NCI-H2029 (cell line): ENCODE measurements at regions not wholly inside any gene's neighbourhood (a gene's known extent, or its start where the extent isn't known, plus 50 kb on each side); places are given as distances from the start of the nearest gene placed in this dataset.

Experiments
- DNase-seq: peaks from one replicate; lab custom pipeline; 2025; lab: John Stamatoyannopoulos, UW

- no peak for DNase-seq
These were observed 474.5 kb upstream of the NBEA start for GRCh38 chr13:34467450-34468083.

GRCh38 chr13:34469196-34469986, 472.7 kb upstream of the NBEA start:
- peak; percentile 9 for DNase-seq

- no peak for DNase-seq
These were observed 467.7 kb upstream of the NBEA start for GRCh38 chr13:34474187-34474868.

GRCh38 chr13:34478376-34478775, 463.7 kb upstream of the NBEA start:
- DNase-seq: no peak

GRCh38 chr13:34502011-34502410, 440.1 kb upstream of the NBEA start:
- DNase-seq: no peak

GRCh38 chr13:34502621-34503020, 439.4 kb upstream of the NBEA start:
- no peak for DNase-seq

- no peak for DNase-seq
These were observed 435.3 kb upstream of the NBEA start for GRCh38 chr13:34506796-34507195.

GRCh38 chr13:34507630-34508029, 434.4 kb upstream of the NBEA start:
- no peak for DNase-seq

- DNase-seq: no peak
These were observed 429.3 kb upstream of the NBEA start for GRCh38 chr13:34512817-34513216.

- DNase-seq: no peak
These were observed 428.5 kb upstream of the NBEA start for GRCh38 chr13:34513526-34513925.

GRCh38 chr13:34515201-34515600, 426.9 kb upstream of the NBEA start:
- no peak for DNase-seq

GRCh38 chr13:34521171-34521570, 420.9 kb upstream of the NBEA start:
- DNase-seq: no peak

GRCh38 chr13:34522808-34523207, 419.3 kb upstream of the NBEA start:
- DNase-seq: no peak

GRCh38 chr13:34523406-34523805, 418.7 kb upstream of the NBEA start:
- no peak for DNase-seq

- DNase-seq: no peak
These were observed 408.1 kb upstream of the NBEA start for GRCh38 chr13:34533941-34534340.

- DNase-seq: no peak
These were observed 399.7 kb upstream of the NBEA start for GRCh38 chr13:34542321-34542720.

- DNase-seq: no peak
These were observed 398.2 kb upstream of the NBEA start for GRCh38 chr13:34543836-34544235.

GRCh38 chr13:34545461-34545860, 396.6 kb upstream of the NBEA start:
- DNase-seq: no peak

- no peak for DNase-seq
These were observed 395.5 kb upstream of the NBEA start for GRCh38 chr13:34546344-34547250.

GRCh38 chr13:34547929-34548328, 394.1 kb upstream of the NBEA start:
- no peak for DNase-seq

- no peak for DNase-seq
These were observed 388.7 kb upstream of the NBEA start for GRCh38 chr13:34553376-34553775.

- no peak for DNase-seq
These were observed 386.1 kb upstream of the NBEA start for GRCh38 chr13:34555988-34556387.
